ENCODE measurements at regions not wholly inside any gene's neighbourhood (a gene's known extent, or its start where the extent isn't known, plus 50 kb on each side); places are given as distances from the start of the nearest gene placed in this dataset.

DNA sequence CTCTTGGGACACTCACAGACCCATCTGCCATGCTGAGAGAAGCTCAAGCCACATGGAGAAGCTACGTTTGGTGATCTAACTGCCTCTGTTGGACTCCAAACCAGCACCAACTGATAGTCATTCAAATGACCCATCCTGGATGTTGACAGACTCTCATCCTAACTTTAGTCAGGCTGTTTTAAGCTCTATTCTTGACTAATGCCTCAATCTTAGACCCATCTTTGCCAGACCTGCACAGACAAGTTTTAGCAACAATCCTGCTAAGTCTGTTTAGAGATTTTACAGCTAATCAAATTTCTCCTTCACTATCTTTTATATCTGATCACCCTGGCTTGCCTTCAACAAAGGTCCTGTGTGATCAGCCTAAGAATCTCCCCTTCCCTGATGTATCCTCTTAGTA is 245.1 kb downstream of the SCG2 start:
- Histone ChIP-seq H3K9me3 (ENCODE audit: low read length) (no peaks in the 10 kb centered on the region), H2AFZ (ENCODE audit: low read length) (no peak overlapping the region), H3K79me2 (ENCODE audit: insufficient read depth, low read length) (no peaks in the 10 kb centered on the region), H3K4me3 (replicated peaks in 1 of 3; ENCODE audit: insufficient read depth in 1 of 3, low read depth in 2 of 3, low read length in 3 of 3) (no peak overlapping the region), H3K9ac (ENCODE audit: insufficient read depth, low read depth, low read length) (no peak overlapping the region), H3K4me2 (ENCODE audit: low read depth, low read length) (no peak overlapping the region), H3K36me3 (replicated peaks in 1 of 2; ENCODE audit: control insufficient read depth in 1 of 2, insufficient read depth in 2 of 2, low read length in 2 of 2) (no peaks in the 10 kb centered on the region), H3K27ac (ENCODE audit: extremely low read length, insufficient read depth, low read length) (no peak overlapping the region), H3K4me1 (ENCODE audit: insufficient read depth, low read length) (no peaks in the 10 kb centered on the region), H3K27me3 (ENCODE audit: control insufficient read depth in 1 of 2, insufficient read depth in 2 of 2, low read length in 2 of 2) (no peaks in the 10 kb centered on the region), H4K20me1 (ENCODE audit: insufficient read depth, low read length) (no peaks in the 10 kb centered on the region)
- CTCF ChIA-PET (ENCODE audit: low intra/inter-chr PET ratio, low total read pairs), result no interaction called here
- no peak for TF ChIP-seq SIN3B (IDR thresholded peaks at IDR 0.05; ENCODE audit: low read length)
- TF ChIP-seq, protein P1, sequence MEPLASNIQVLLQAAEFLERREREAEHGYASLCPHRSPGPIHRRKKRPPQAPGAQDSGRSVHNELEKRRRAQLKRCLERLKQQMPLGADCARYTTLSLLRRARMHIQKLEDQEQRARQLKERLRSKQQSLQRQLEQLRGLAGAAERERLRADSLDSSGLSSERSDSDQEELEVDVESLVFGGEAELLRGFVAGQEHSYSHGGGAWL (CRISPR knock-in tag; IDR thresholded peaks at IDR 0.05), result no peak
- TF ChIP-seq ZNF329 (CRISPR knock-in tag; IDR thresholded peaks at IDR 0.05; ENCODE audit: low read depth), result no peak
- TF ChIP-seq, protein P2, sequence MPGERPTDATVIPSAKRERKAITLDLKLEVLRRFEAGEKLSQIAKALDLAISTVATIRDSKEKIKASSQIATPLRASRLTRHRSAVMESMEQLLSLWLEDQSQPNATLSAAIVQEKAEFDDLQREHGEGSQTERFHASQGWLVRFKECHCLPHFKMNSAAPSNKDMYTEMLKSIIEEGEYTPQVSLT (CRISPR knock-in tag; IDR thresholded peaks at IDR 0.05; ENCODE audit: borderline replicate concordance, low read depth), result no peak
- TF ChIP-seq ZNF292 (CRISPR knock-in tag; IDR thresholded peaks at IDR 0.05; ENCODE audit: borderline replicate concordance, low read depth), result no peak
- TF ChIP-seq, protein P3, sequence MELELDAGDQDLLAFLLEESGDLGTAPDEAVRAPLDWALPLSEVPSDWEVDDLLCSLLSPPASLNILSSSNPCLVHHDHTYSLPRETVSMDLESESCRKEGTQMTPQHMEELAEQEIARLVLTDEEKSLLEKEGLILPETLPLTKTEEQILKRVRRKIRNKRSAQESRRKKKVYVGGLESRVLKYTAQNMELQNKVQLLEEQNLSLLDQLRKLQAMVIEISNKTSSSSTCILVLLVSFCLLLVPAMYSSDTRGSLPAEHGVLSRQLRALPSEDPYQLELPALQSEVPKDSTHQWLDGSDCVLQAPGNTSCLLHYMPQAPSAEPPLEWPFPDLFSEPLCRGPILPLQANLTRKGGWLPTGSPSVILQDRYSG (CRISPR knock-in tag; IDR thresholded peaks at IDR 0.05), result no peak
- DNase-seq (ENCODE audit: low spot score), result no peak
- no peak for FAIRE-seq
- no peak for ATAC-seq
- no TSS peak for BruUV-seq (replicated peaks)
- POLR2A ChIA-PET, result no interaction called here
- in situ Hi-C loops (cut with HindIII; ENCODE audit: extremely low pct_ligation_motif_present, low pct_unique_long_range_greater_than_20kb), result no loop called here
- 0% methylated on average over 1 of the region's 1 CpG for WGBS (ENCODE audit: low lambda C conversion rate)
- intact Hi-C loops (cut with micrococcal nuclease; ENCODE audit: unreplicated experiment), result no loop called here

DNA sequence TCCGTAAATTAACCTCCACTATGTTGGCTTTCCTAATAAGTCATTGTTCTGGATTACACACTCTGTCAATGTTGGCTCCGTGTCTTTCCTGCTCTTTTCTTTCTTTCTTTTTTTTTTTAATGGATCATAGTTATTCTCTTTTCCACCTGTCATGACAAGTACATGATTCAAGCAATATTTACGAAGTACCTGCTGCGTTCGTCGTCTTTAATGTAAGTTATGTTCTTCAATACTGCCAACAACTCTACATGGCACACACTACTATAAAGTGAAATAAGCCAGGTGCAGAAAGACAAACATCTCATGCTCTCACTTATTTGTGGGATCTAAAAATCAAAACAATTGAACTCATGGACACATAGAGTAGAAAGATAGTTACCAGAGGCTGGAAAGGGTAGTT is 239.1 kb downstream of the SCG2 start:
- H3K36me3 ChIP-seq (replicated peaks in 1 of 2; ENCODE audit: control insufficient read depth in 1 of 2, insufficient read depth in 2 of 2, low read length in 2 of 2), result no peaks in the 10 kb centered on the region
- no peaks in the 10 kb centered on the region for H3K9me3 ChIP-seq (ENCODE audit: low read length)
- ChIA-PET POLR2A (no interaction called here), CTCF (ENCODE audit: low intra/inter-chr PET ratio, low total read pairs) (no interaction called here)
- BruUV-seq (replicated peaks), result no TSS peak
- intact Hi-C loops (cut with micrococcal nuclease; ENCODE audit: unreplicated experiment) (no loop called here), in situ Hi-C loops (cut with HindIII; ENCODE audit: extremely low pct_ligation_motif_present, low pct_unique_long_range_greater_than_20kb) (no loop called here)
- WGBS (ENCODE audit: low lambda C conversion rate), result 9% methylated on average over 6 of the region's 6 CpGs
- FAIRE-seq (no peak), ATAC-seq (no peak), DNase-seq (ENCODE audit: low spot score) (no peak)
- H3K27ac ChIP-seq (ENCODE audit: extremely low read length, insufficient read depth, low read length), result no peak overlapping the region
- H4K20me1 ChIP-seq (ENCODE audit: insufficient read depth, low read length), result no peaks in the 10 kb centered on the region
- H2AFZ ChIP-seq (ENCODE audit: low read length), result no peak overlapping the region
- H3K4me3 ChIP-seq (replicated peaks in 1 of 3; ENCODE audit: insufficient read depth in 1 of 3, low read depth in 2 of 3, low read length in 3 of 3), result no peak overlapping the region
- peaks cover 0 to 3% of the 10 kb centered on the region in 2 experiments; a peak in 1 of 5 replicates for H3K27me3 ChIP-seq (ENCODE audit: control insufficient read depth in 1 of 2, insufficient read depth in 2 of 2, low read length in 2 of 2)
- no peak overlapping the region for H3K9ac ChIP-seq (ENCODE audit: insufficient read depth, low read depth, low read length)
- H3K79me2 ChIP-seq (ENCODE audit: insufficient read depth, low read length), result no peaks in the 10 kb centered on the region
- H3K4me1 ChIP-seq (ENCODE audit: insufficient read depth, low read length), result no peaks in the 10 kb centered on the region
- H3K4me2 ChIP-seq (ENCODE audit: low read depth, low read length), result no peak overlapping the region
- TF ChIP-seq ZSCAN31 (CRISPR knock-in tag; IDR thresholded peaks at IDR 0.05; ENCODE audit: low read depth), result no peak
- TF ChIP-seq AGO2 (optimal IDR thresholded peaks at IDR 0.05; ENCODE audit: low read depth, low read length), result no peak
- TF ChIP-seq, protein P4, sequence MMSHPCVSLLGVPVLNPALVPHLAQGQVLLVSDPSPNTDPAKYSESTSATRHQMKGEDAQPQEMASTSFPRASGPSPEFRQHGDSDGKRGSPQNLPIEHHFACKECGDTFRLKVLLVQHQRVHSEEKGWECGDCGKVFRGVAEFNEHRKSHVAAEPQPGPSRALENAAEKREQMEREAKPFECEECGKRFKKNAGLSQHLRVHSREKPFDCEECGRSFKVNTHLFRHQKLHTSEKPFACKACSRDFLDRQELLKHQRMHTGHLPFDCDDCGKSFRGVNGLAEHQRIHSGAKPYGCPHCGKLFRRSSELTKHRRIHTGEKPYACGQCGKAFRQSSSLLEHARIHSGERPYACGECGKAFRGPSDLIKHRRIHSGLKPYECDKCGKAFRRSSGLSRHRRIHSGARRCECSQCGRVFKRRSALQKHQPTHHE (CRISPR knock-in tag; IDR thresholded peaks at IDR 0.05; ENCODE audit: borderline replicate concordance), result no peak
- no peak for TF ChIP-seq CAMTA2 (CRISPR knock-in tag; IDR thresholded peaks at IDR 0.05; ENCODE audit: borderline replicate concordance)
- TF ChIP-seq ETV5 (CRISPR knock-in tag; IDR thresholded peaks at IDR 0.05; ENCODE audit: borderline replicate concordance), result no peak
- no peak for TF ChIP-seq YY1 (IDR thresholded peaks at IDR 0.05; ENCODE audit: insufficient read depth, insufficient replicate concordance, low read depth, low read length)
- TF ChIP-seq, protein P5, sequence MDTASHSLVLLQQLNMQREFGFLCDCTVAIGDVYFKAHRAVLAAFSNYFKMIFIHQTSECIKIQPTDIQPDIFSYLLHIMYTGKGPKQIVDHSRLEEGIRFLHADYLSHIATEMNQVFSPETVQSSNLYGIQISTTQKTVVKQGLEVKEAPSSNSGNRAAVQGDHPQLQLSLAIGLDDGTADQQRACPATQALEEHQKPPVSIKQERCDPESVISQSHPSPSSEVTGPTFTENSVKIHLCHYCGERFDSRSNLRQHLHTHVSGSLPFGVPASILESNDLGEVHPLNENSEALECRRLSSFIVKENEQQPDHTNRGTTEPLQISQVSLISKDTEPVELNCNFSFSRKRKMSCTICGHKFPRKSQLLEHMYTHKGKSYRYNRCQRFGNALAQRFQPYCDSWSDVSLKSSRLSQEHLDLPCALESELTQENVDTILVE (CRISPR knock-in tag; IDR thresholded peaks at IDR 0.05), result no peak
- no peak for TF ChIP-seq TAF15 (IDR thresholded peaks at IDR 0.05; ENCODE audit: low read depth, low read length, poor library complexity, severe bottlenecking)
- no peak for TF ChIP-seq ZNF678 (CRISPR knock-in tag; IDR thresholded peaks at IDR 0.05)
- no peak for TF ChIP-seq FOXJ3 (CRISPR knock-in tag; IDR thresholded peaks at IDR 0.05; ENCODE audit: borderline replicate concordance)

Measured in HepG2 (cell line).